H9 (cell line): ENCODE measurements at regions not wholly inside any gene's neighbourhood (a gene's known extent, or its start where the extent isn't known, plus 50 kb on each side); places are given as distances from the start of the nearest gene placed in this dataset.
"Not testable (repeated sequence)": the region's sequence is repeated elsewhere in the genome, so short reads cannot be mapped to it uniquely, and the experiment has no call there.

ENCODE experiments used
- DNase-seq: peaks from one replicate; pipeline ENCODE4 v3.0.0-alpha.2; 2017
- H2AFZ ChIP-seq: one replicate; pipeline ENCODE4 v1.6.1; 2013; ENCODE audit warnings: mild to moderate bottlenecking, low read length, control low read depth, moderate library complexity
- H2AK5ac ChIP-seq: 2 replicates; pipeline ENCODE4 v1.6.1; 2013; ENCODE audit warnings: low read length, control low read depth, mixed read lengths; ENCODE audit not compliant: insufficient read length
- H2BK120ac ChIP-seq: one replicate; pipeline ENCODE4 v1.6.1; 2013; ENCODE audit warnings: low read depth, mild to moderate bottlenecking, low read length, control low read depth, inconsistent platforms; ENCODE audit not compliant: poor library complexity, severe bottlenecking
- H2BK12ac ChIP-seq: 2 replicates; pipeline ENCODE4 v1.6.1; 2013; ENCODE audit warnings: low read length, control low read depth, mixed read lengths, low read depth; ENCODE audit not compliant: insufficient read length
- H2BK15ac ChIP-seq: 2 replicates; pipeline ENCODE4 v1.6.1; 2013; ENCODE audit warnings: low read depth, low read length, control low read depth
- H2BK20ac ChIP-seq: one replicate; pipeline ENCODE4 v1.6.1; 2013; ENCODE audit warnings: low read depth, mild to moderate bottlenecking, low read length, control low read depth, inconsistent platforms; ENCODE audit not compliant: poor library complexity, severe bottlenecking
- H2BK5ac ChIP-seq: 2 replicates; pipeline ENCODE4 v1.6.1; 2013; ENCODE audit warnings: low read length, control low read depth, mixed read lengths; ENCODE audit not compliant: insufficient read length
- H3K14ac ChIP-seq: 2 replicates; pipeline ENCODE4 v1.6.1; 2013; ENCODE audit warnings: low read length, control low read depth; ENCODE audit not compliant: insufficient read depth
- H3K18ac ChIP-seq: 2 replicates; pipeline ENCODE4 v1.6.1; 2013; ENCODE audit warnings: low read depth, mild to moderate bottlenecking, mixed read lengths, low read length, control low read depth; ENCODE audit not compliant: insufficient read length
- H3K23ac ChIP-seq: 2 replicates; pipeline ENCODE4 v1.6.1; 2013; ENCODE audit warnings: low read length, control low read depth, mixed read lengths, low read depth; ENCODE audit not compliant: insufficient read length
- H3K23me2 ChIP-seq: 2 replicates; pipeline ENCODE4 v1.6.1; 2013; ENCODE audit warnings: low read depth, mild to moderate bottlenecking, mixed read lengths, low read length, control low read depth; ENCODE audit not compliant: insufficient read length, poor library complexity, severe bottlenecking
- H3K27ac ChIP-seq: 2 replicates; pipeline ENCODE4 v1.5.1; 2013; ENCODE audit warnings: low read length, control low read depth, mixed read lengths, low read depth; ENCODE audit not compliant: insufficient read length
- H3K27me3 ChIP-seq: 2 replicates; pipeline ENCODE4 v1.6.1; 2013; ENCODE audit warnings: low read length, control low read depth, inconsistent platforms; ENCODE audit not compliant: insufficient read depth
- H3K4ac ChIP-seq: 2 replicates; pipeline ENCODE4 v1.6.1; 2013; ENCODE audit warnings: low read depth, mild to moderate bottlenecking, control low read depth, inconsistent platforms, low read length, moderate library complexity
- H3K4me1 ChIP-seq: 2 replicates; pipeline ENCODE4 v1.6.1; 2013; ENCODE audit warnings: low read length, control low read depth, inconsistent platforms; ENCODE audit not compliant: insufficient read depth
- H3K4me2 ChIP-seq: 2 replicates; pipeline ENCODE4 v1.6.1; 2013; ENCODE audit warnings: low read length, control low read depth, mixed read lengths; ENCODE audit not compliant: insufficient read length, insufficient read depth
- H3K56ac ChIP-seq: 2 replicates; pipeline ENCODE4 v1.6.1; 2013; ENCODE audit warnings: low read depth, mild to moderate bottlenecking, mixed read lengths, low read length, control low read depth; ENCODE audit not compliant: insufficient read length
- H3K79me1 ChIP-seq: 2 replicates; pipeline ENCODE4 v1.6.1; 2013; ENCODE audit warnings: low read depth, mild to moderate bottlenecking, moderate library complexity, low read length, control low read depth, inconsistent platforms; ENCODE audit not compliant: insufficient read depth, poor library complexity, severe bottlenecking
- H3K79me2 ChIP-seq: 2 replicates; pipeline ENCODE4 v1.6.1; 2013; ENCODE audit warnings: low read length, control low read depth, inconsistent platforms; ENCODE audit not compliant: insufficient read depth
- H3K9ac ChIP-seq: 2 replicates; pipeline ENCODE4 v1.6.1; 2013; ENCODE audit warnings: low read length, control low read depth, mixed read lengths; ENCODE audit not compliant: insufficient read length; ENCODE audit errors: extremely low read depth
- H3K9me3 ChIP-seq: one replicate; pipeline ENCODE4 v1.6.1; 2013; ENCODE audit warnings: low read depth, low read length, inconsistent platforms; ENCODE audit not compliant: control insufficient read depth
- H3T11ph ChIP-seq: one replicate; pipeline ENCODE4 v1.6.1; 2013; ENCODE audit warnings: mild to moderate bottlenecking, low read length, control low read depth, inconsistent platforms
- H4K20me1 ChIP-seq: one replicate; pipeline ENCODE4 v1.6.1; 2013; ENCODE audit not compliant: control insufficient read depth, insufficient read length, insufficient read depth
- H4K5ac ChIP-seq: 2 replicates; pipeline ENCODE4 v1.6.1; 2013; ENCODE audit warnings: low read depth, mild to moderate bottlenecking, mixed read lengths, low read length, control low read depth; ENCODE audit not compliant: insufficient read length
- H4K8ac ChIP-seq: replicated peaks from 2 replicates; pipeline ENCODE4 v1.6.1; 2013; ENCODE audit warnings: low read length, control low read depth, mixed read lengths, low read depth; ENCODE audit not compliant: insufficient read length
- H4K91ac ChIP-seq: 2 replicates; pipeline ENCODE4 v1.6.1; 2013; ENCODE audit warnings: low read depth, mild to moderate bottlenecking, moderate library complexity, mixed read lengths, low read length, control low read depth; ENCODE audit not compliant: insufficient read length
- H3K27ac Mint-ChIP-seq, 3 experiments: 2 replicates in 2 of 3; 3 replicates in 1 of 3; pipeline ENCODE4 v1.8.0; 2020 to 2021; ENCODE audit warnings: mixed read lengths in 3 of 3, mild to moderate bottlenecking in 1 of 3, moderate library complexity in 1 of 3
- H3K27me3 Mint-ChIP-seq: 2 replicates; pipeline ENCODE4 v1.8.0; 2021; ENCODE audit warnings: low read depth, mild to moderate bottlenecking, moderate library complexity, mixed read lengths
- H3K36me3 Mint-ChIP-seq, 3 experiments: 2 replicates in 2 of 3; 3 replicates in 1 of 3; pipeline ENCODE4 v1.8.0; 2020 to 2021; ENCODE audit warnings: low read depth in 3 of 3, mixed read lengths in 3 of 3; ENCODE audit not compliant: insufficient read depth in 1 of 3
- H3K4me1 Mint-ChIP-seq, 2 experiments: 2 replicates each; pipeline ENCODE4 v1.8.0; 2020; ENCODE audit warnings: mixed read lengths in 2 of 2
- H3K4me3 Mint-ChIP-seq, 2 experiments: 2 replicates in 1 of 2; 3 replicates in 1 of 2; pipeline ENCODE4 v1.8.0; 2020 to 2021; ENCODE audit warnings: mild to moderate bottlenecking in 2 of 2, mixed read lengths in 2 of 2, moderate library complexity in 1 of 2
- H3K9me3 Mint-ChIP-seq, 2 experiments: 2 replicates in 1 of 2; 3 replicates in 1 of 2; pipeline ENCODE4 v1.8.0; 2020; ENCODE audit warnings: mild to moderate bottlenecking in 2 of 2, mixed read lengths in 2 of 2, moderate library complexity in 1 of 2
- WGBS: extraction: QIAGEN DNeasy Blood & Tissue Kit; methylation state at CpG from one replicate; pipeline ENCODE4 v1.1.7; 2013; ENCODE audit warnings: missing lambda C conversion rate, low lambda C conversion rate, mixed read lengths; ENCODE audit not compliant: insufficient read length; ENCODE audit errors: extremely low coverage; 5-methylcytosine and 5-hydroxymethylcytosine counted together
- TF ChIP-seq, protein P1 (sequence below): fragments of 200-600 bp; sonication (generic); conservative IDR thresholded peaks from 3 replicates; pipeline ENCODE4 v1.8.0; 2021; ENCODE audit warnings: antibody characterized with exemption, mild to moderate bottlenecking

DNA sequence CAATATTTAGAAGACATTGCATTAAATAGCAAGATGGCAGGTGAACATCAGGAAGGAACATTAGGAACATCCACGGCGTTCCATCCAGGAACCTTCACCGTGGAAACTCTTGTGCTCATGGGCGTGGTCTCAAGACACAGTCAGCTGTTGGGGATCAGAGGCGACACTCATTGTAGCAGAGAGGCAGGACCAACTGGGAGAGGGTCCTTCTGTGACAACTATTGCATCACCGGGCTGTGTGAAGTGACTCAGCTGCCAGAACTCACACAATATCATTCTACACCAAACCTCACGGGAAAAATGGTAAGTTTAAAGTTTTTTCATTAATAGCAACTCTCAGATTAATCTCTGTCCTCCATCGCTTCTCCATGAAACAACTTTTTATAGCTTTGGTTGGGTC is 334.8 kb upstream of the SULF2 start:
- H4K8ac ChIP-seq: no peak overlapping the region
- Mint-ChIP-seq H3K27me3 (peaks cover 14% of the 10 kb centered on the region), H3K9me3 (peaks cover 4 to 10% of the 10 kb centered on the region in 2 experiments; a peak in 3 of 5 replicates), H3K27ac (no peak overlapping the region), H3K4me1 (peaks cover 0 to 3% of the 10 kb centered on the region in 2 experiments; a peak in 1 of 4 replicates), H3K36me3 (peaks cover 0 to 2% (median 0%) of the 10 kb centered on the region in 3 experiments; a peak in 3 of 7 replicates), H3K4me3 (no peak overlapping the region)
- no peak overlapping the region for H3T11ph ChIP-seq
- no peaks in the 10 kb centered on the region for H4K20me1 ChIP-seq
- H2BK15ac ChIP-seq: no peak overlapping the region
- H3K56ac ChIP-seq: no peak overlapping the region
- H3K18ac ChIP-seq: no peak overlapping the region
- no peak overlapping the region for H3K27ac ChIP-seq
- TF ChIP-seq, protein P1, sequence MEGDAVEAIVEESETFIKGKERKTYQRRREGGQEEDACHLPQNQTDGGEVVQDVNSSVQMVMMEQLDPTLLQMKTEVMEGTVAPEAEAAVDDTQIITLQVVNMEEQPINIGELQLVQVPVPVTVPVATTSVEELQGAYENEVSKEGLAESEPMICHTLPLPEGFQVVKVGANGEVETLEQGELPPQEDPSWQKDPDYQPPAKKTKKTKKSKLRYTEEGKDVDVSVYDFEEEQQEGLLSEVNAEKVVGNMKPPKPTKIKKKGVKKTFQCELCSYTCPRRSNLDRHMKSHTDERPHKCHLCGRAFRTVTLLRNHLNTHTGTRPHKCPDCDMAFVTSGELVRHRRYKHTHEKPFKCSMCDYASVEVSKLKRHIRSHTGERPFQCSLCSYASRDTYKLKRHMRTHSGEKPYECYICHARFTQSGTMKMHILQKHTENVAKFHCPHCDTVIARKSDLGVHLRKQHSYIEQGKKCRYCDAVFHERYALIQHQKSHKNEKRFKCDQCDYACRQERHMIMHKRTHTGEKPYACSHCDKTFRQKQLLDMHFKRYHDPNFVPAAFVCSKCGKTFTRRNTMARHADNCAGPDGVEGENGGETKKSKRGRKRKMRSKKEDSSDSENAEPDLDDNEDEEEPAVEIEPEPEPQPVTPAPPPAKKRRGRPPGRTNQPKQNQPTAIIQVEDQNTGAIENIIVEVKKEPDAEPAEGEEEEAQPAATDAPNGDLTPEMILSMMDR: no peak
- H3K27me3 ChIP-seq: no peaks in the 10 kb centered on the region
- H3K4me1 ChIP-seq: no peaks in the 10 kb centered on the region
- no CpG with 5 or more reads among the region's 8 CpGs for WGBS
- no peak overlapping the region for H2AK5ac ChIP-seq
- no peak for DNase-seq
- no peak overlapping the region for H3K4me2 ChIP-seq
- H3K14ac ChIP-seq: no peak overlapping the region
- no peaks in the 10 kb centered on the region for H3K79me2 ChIP-seq
- H4K5ac ChIP-seq: no peak overlapping the region
- no peaks in the 10 kb centered on the region for H3K23me2 ChIP-seq
- no peak overlapping the region for H2BK20ac ChIP-seq
- H2BK5ac ChIP-seq: no peak overlapping the region
- H3K23ac ChIP-seq: no peak overlapping the region
- H3K9me3 ChIP-seq: no peaks in the 10 kb centered on the region
- H3K9ac ChIP-seq: no peak overlapping the region
- H2BK12ac ChIP-seq: no peak overlapping the region
- no peak overlapping the region for H3K4ac ChIP-seq
- H2AFZ ChIP-seq: no peak overlapping the region
- H3K79me1 ChIP-seq: no peaks in the 10 kb centered on the region
- no peak overlapping the region for H4K91ac ChIP-seq
- no peak overlapping the region for H2BK120ac ChIP-seq

DNA sequence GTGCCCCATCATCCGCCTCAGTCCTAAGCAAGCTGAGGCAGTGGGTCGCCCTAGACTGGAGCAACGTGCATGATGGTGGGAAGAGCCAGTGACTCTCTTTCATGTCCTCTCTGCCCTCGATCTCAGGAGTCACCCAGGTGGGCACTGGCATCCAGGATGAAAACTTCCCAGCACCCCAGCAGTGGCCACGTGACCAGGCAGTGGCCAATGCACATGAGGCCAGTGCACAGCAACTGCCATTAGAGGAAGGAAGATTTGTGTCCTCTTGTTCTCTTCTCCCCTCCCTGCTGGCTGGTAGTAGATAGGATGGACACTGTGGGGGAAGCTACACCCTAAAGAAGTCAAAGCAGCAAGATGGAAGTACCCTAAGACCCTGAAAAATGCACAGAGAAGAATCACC is 334.1 kb upstream of the SULF2 start:
- H3K9me3 Mint-ChIP-seq, H3K4me3 Mint-ChIP-seq, H3K36me3 Mint-ChIP-seq: not testable (repeated sequence)

More for the DNA sequence above, 334.1 kb upstream of the SULF2 start:
- H2BK15ac ChIP-seq, DNase-seq, H4K20me1 ChIP-seq, H4K5ac ChIP-seq, H3K79me1 ChIP-seq, H3K18ac ChIP-seq, H3K23ac ChIP-seq, H2BK120ac ChIP-seq, H3K4me1 Mint-ChIP-seq, H3K27ac Mint-ChIP-seq, H3K27me3 ChIP-seq, H2BK12ac ChIP-seq, H3K27ac ChIP-seq, H3K4ac ChIP-seq, H2AK5ac ChIP-seq, H3K56ac ChIP-seq, H3K4me2 ChIP-seq, H4K8ac ChIP-seq, H3K23me2 ChIP-seq, H3K9ac ChIP-seq, H2BK5ac ChIP-seq, H3K9me3 ChIP-seq, H4K91ac ChIP-seq, H3K4me1 ChIP-seq, H3K14ac ChIP-seq, H2AFZ ChIP-seq, H3T11ph ChIP-seq, H3K79me2 ChIP-seq, H2BK20ac ChIP-seq: not testable (repeated sequence)
- WGBS: no CpG with 5 or more reads among the region's 5 CpGs
- peaks cover 14% of the 10 kb centered on the region for H3K27me3 Mint-ChIP-seq
